Right cardiac atrium (tissue), 5 donors: ENCODE measurements at regions not wholly inside any gene's neighbourhood (a gene's known extent, or its start where the extent isn't known, plus 50 kb on each side); places are given as distances from the start of the nearest gene placed in this dataset.
A peak's percentile ranks its signal among the peaks of the same experiment; 100 is the strongest.

Experiments
- ATAC-seq, 2 donors: fragments of 200-7000 bp; cut with Tn5 transposase; one replicate each; pipeline versions ENCODE4 v1.8.0 to v1.9.1; 2020; ENCODE audit warnings: moderate library complexity in 2 of 2, mild to moderate bottlenecking in 1 of 2
- DNase-seq, 3 donors: peaks; one replicate each; pipeline ENCODE4 v3.0.0-alpha.2; 2020
- H3K27ac ChIP-seq: one replicate; pipeline ENCODE4 v1.5.1; 2013; ENCODE audit warnings: mild to moderate bottlenecking, low read length, control low read depth, moderate library complexity
- H3K27me3 ChIP-seq: one replicate; pipeline ENCODE4 v1.6.1; 2013; ENCODE audit not compliant: control insufficient read depth, insufficient read depth
- H3K4me1 ChIP-seq: one replicate; pipeline ENCODE4 v1.6.1; 2013; ENCODE audit warnings: low read length; ENCODE audit not compliant: control insufficient read depth, insufficient read depth
- H3K4me3 ChIP-seq: one replicate; pipeline ENCODE4 v1.5.1; 2013; ENCODE audit warnings: low read length, control low read depth
- H3K9me3 ChIP-seq: one replicate; pipeline ENCODE4 v1.6.1; 2013; ENCODE audit warnings: low read length; ENCODE audit not compliant: control insufficient read depth
- WGBS: extraction: QIAGEN DNeasy Blood & Tissue Kit; methylation state at CpG from one replicate; pipeline ENCODE4 v1.1.7; 2013; 5-methylcytosine and 5-hydroxymethylcytosine counted together
- intact Hi-C, 4 donors: fragments of 100-400 bp; cut with DNase I; formaldehyde crosslinking; loops; one replicate each; pipeline versions ENCODE4 v1.11.0 to v1.14.0; 2022 to 2023
- donor health status: healthy with polysubstance abuse.
- donor health status: DM: no; HTN: yes; CAD: no.
- donor health status: DM: no; HTN: no; CAD: no.
- donor health status: DM: no; HTN: yes; CAD: no; lungs with severe emphysema.
- donor health status: DM: yes; HTN: yes; CAD: no.

GRCh38 chr6:115681978-115682775 lies 378.5 kb downstream of the FRK start:
- intact Hi-C loops: no loop called here
- no peak for ATAC-seq
- H3K4me1 ChIP-seq: no peaks in the 10 kb centered on the region

GRCh38 chr6:115680621-115681020 lies 380.1 kb downstream of the FRK start:
- 37% methylated on average over 3 of the region's 3 CpGs for WGBS
- H3K27me3 ChIP-seq: no peaks in the 10 kb centered on the region
- H3K27ac ChIP-seq: no peak overlapping the region
- ATAC-seq: peak in 1 of 2 donors; percentile 90
- H3K9me3 ChIP-seq: no peaks in the 10 kb centered on the region
- no peak overlapping the region for H3K4me3 ChIP-seq
- DNase-seq: no peak
- intact Hi-C loops: no loop called here
- H3K4me1 ChIP-seq: no peaks in the 10 kb centered on the region

More at GRCh38 chr6:115681978-115682775, 378.5 kb downstream of the FRK start:
- DNase-seq: no peak
- Histone ChIP-seq H3K27me3 (no peaks in the 10 kb centered on the region), H3K9me3 (no peaks in the 10 kb centered on the region), H3K27ac (no peak overlapping the region), H3K4me3 (no peak overlapping the region)
- 74% methylated on average over 5 of the region's 5 CpGs for WGBS

- H3K27me3 ChIP-seq: no peaks in the 10 kb centered on the region
- no peaks in the 10 kb centered on the region for H3K4me1 ChIP-seq
- H3K4me3 ChIP-seq: no peak overlapping the region
- intact Hi-C loops: no loop called here
- no peak for DNase-seq
- WGBS: 62% methylated on average over 3 of the region's 3 CpGs
- ATAC-seq: no peak
- H3K27ac ChIP-seq: no peak overlapping the region
- H3K9me3 ChIP-seq: no peaks in the 10 kb centered on the region
These were observed 383.5 kb downstream of the FRK start for GRCh38 chr6:115677198-115677597.

GRCh38 chr6:115675443-115675842 lies 385.2 kb downstream of the FRK start:
- DNase-seq (no peak), ATAC-seq (no peak)
- H3K27ac ChIP-seq: no peak overlapping the region
- no peaks in the 10 kb centered on the region for H3K4me1 ChIP-seq
- H3K27me3 ChIP-seq: no peaks in the 10 kb centered on the region
- no peaks in the 10 kb centered on the region for H3K9me3 ChIP-seq
- no peak overlapping the region for H3K4me3 ChIP-seq
- 24% methylated on average over 1 of the region's 1 CpG for WGBS
- intact Hi-C loops: no loop called here

GRCh38 chr6:115668781-115669180 lies 391.9 kb downstream of the FRK start:
- intact Hi-C loops: no loop called here
- no peak overlapping the region for H3K4me3 ChIP-seq
- no peak overlapping the region for H3K27ac ChIP-seq
- no peak for DNase-seq
- H3K27me3 ChIP-seq: no peaks in the 10 kb centered on the region
- no peaks in the 10 kb centered on the region for H3K4me1 ChIP-seq
- ATAC-seq: no peak
- WGBS: 84% methylated on average over 1 of the region's 1 CpG
- no peaks in the 10 kb centered on the region for H3K9me3 ChIP-seq

GRCh38 chr6:115668211-115668610 lies 392.5 kb downstream of the FRK start:
- H3K27me3 ChIP-seq: no peaks in the 10 kb centered on the region
- no peaks in the 10 kb centered on the region for H3K4me1 ChIP-seq
- no peak overlapping the region for H3K4me3 ChIP-seq
- intact Hi-C loops: no loop called here
- ATAC-seq: no peak
- H3K27ac ChIP-seq: no peak overlapping the region
- DNase-seq: no peak
- H3K9me3 ChIP-seq: no peaks in the 10 kb centered on the region

- Histone ChIP-seq H3K4me1 (no peaks in the 10 kb centered on the region), H3K27me3 (no peaks in the 10 kb centered on the region), H3K4me3 (no peak overlapping the region), H3K27ac (no peak overlapping the region), H3K9me3 (no peaks in the 10 kb centered on the region)
- intact Hi-C loops: no loop called here
- ATAC-seq (no peak), DNase-seq (no peak)
- 72% methylated on average over 8 of the region's 8 CpGs for WGBS
These were observed 393.1 kb downstream of the FRK start for GRCh38 chr6:115667478-115668026.

- Histone ChIP-seq H3K4me1 (no peaks in the 10 kb centered on the region), H3K27ac (no peak overlapping the region), H3K4me3 (no peak overlapping the region), H3K27me3 (no peaks in the 10 kb centered on the region), H3K9me3 (no peaks in the 10 kb centered on the region)
- ATAC-seq (no peak), DNase-seq (no peak)
- intact Hi-C loops: no loop called here
- 95% methylated on average over 2 of the region's 2 CpGs for WGBS
These were observed 393.7 kb downstream of the FRK start for GRCh38 chr6:115666997-115667396.

GRCh38 chr6:115665310-115665709 lies 395.4 kb downstream of the FRK start:
- Histone ChIP-seq H3K4me1 (no peaks in the 10 kb centered on the region), H3K9me3 (no peaks in the 10 kb centered on the region), H3K4me3 (no peak overlapping the region), H3K27ac (no peak overlapping the region), H3K27me3 (no peaks in the 10 kb centered on the region)
- DNase-seq (no peak), ATAC-seq (no peak)
- intact Hi-C loops: no loop called here
- 64% methylated on average over 3 of the region's 3 CpGs for WGBS

GRCh38 chr6:115663681-115664080 lies 397.0 kb downstream of the FRK start:
- DNase-seq (no peak), ATAC-seq (no peak)
- intact Hi-C loops: no loop called here
- H3K4me3 ChIP-seq: no peak overlapping the region
- H3K9me3 ChIP-seq: no peaks in the 10 kb centered on the region
- H3K27me3 ChIP-seq: no peaks in the 10 kb centered on the region
- no peaks in the 10 kb centered on the region for H3K4me1 ChIP-seq
- H3K27ac ChIP-seq: no peak overlapping the region
- WGBS: 51% methylated on average over 3 of the region's 3 CpGs

- Histone ChIP-seq H3K9me3 (no peaks in the 10 kb centered on the region), H3K4me1 (no peaks in the 10 kb centered on the region), H3K27ac (no peak overlapping the region), H3K4me3 (no peak overlapping the region), H3K27me3 (no peaks in the 10 kb centered on the region)
- intact Hi-C loops: no loop called here
- DNase-seq: no peak
- no peak for ATAC-seq
- WGBS: 16% methylated on average over 2 of the region's 2 CpGs
These were observed 416.9 kb downstream of the FRK start for GRCh38 chr6:115643762-115644161.

- H3K9me3 ChIP-seq: no peaks in the 10 kb centered on the region
- H3K4me1 ChIP-seq: no peaks in the 10 kb centered on the region
- H3K27me3 ChIP-seq: no peaks in the 10 kb centered on the region
- intact Hi-C loops: no loop called here
- no peak for DNase-seq
- no peak overlapping the region for H3K4me3 ChIP-seq
- no peak overlapping the region for H3K27ac ChIP-seq
- ATAC-seq: no peak
These were observed 425.8 kb downstream of the FRK start for GRCh38 chr6:115634887-115635286.
